Neuronal stem cell (in vitro differentiated cells): ENCODE measurements at regions not wholly inside any gene's neighbourhood (a gene's known extent, or its start where the extent isn't known, plus 50 kb on each side); places are given as distances from the start of the nearest gene placed in this dataset.

Experiments used
- DNase-seq: peaks from one replicate; pipeline ENCODE4 v3.0.0-alpha.2; 2013; ENCODE audit warnings: low spot score
- H2AFZ ChIP-seq: one replicate; pipeline ENCODE4 v1.6.1; 2013; ENCODE audit warnings: mild to moderate bottlenecking, low read length, inconsistent platforms
- H2AK5ac ChIP-seq: 2 replicates; pipeline ENCODE4 v1.6.1; 2013; ENCODE audit warnings: low read depth, mild to moderate bottlenecking, inconsistent platforms, low read length, moderate library complexity, mixed read lengths
- H2BK120ac ChIP-seq: 2 replicates; pipeline ENCODE4 v1.6.1; 2013; ENCODE audit warnings: low read depth, mild to moderate bottlenecking, inconsistent platforms, low read length, moderate library complexity, mixed read lengths
- H2BK12ac ChIP-seq: one replicate; pipeline ENCODE4 v1.6.1; 2013; ENCODE audit warnings: low read length, inconsistent platforms
- H2BK15ac ChIP-seq: 2 replicates; pipeline ENCODE4 v1.6.1; 2013; ENCODE audit warnings: mild to moderate bottlenecking, low read length, inconsistent platforms, mixed read lengths
- H2BK5ac ChIP-seq: one replicate; pipeline ENCODE4 v1.6.1; 2013; ENCODE audit warnings: inconsistent platforms, mild to moderate bottlenecking, low read length, moderate library complexity
- H3K14ac ChIP-seq: one replicate; pipeline ENCODE4 v1.6.1; 2013; ENCODE audit warnings: low read length, inconsistent platforms
- H3K18ac ChIP-seq: 2 replicates; pipeline ENCODE4 v1.6.1; 2013; ENCODE audit warnings: low read length, inconsistent platforms
- H3K23ac ChIP-seq: 2 replicates; pipeline ENCODE4 v1.6.1; 2013; ENCODE audit warnings: low read depth, mild to moderate bottlenecking, mixed read lengths, low read length, inconsistent platforms; ENCODE audit not compliant: poor library complexity
- H3K27ac ChIP-seq: replicated peaks from 3 replicates; pipeline ENCODE4 v1.5.1; 2013; ENCODE audit warnings: low read length, inconsistent platforms
- H3K27me3 ChIP-seq, 3 experiments: 2 replicates each; pipeline ENCODE4 v1.6.1; 2013; ENCODE audit warnings: low read length in 3 of 3, mild to moderate bottlenecking in 2 of 3, inconsistent platforms in 1 of 3, low read depth in 1 of 3, mixed read lengths in 1 of 3, moderate library complexity in 1 of 3; ENCODE audit not compliant: control insufficient read depth in 3 of 3, insufficient read depth in 3 of 3
- H3K36me3 ChIP-seq, 2 donors: replicated peaks in 1 of 2; 2 replicates each; pipeline ENCODE4 v1.6.1; 2013; ENCODE audit warnings: low read length in 2 of 2; ENCODE audit not compliant: control insufficient read depth in 2 of 2, insufficient read depth in 2 of 2
- H3K4ac ChIP-seq: 2 replicates; pipeline ENCODE4 v1.6.1; 2013; ENCODE audit warnings: inconsistent platforms, mild to moderate bottlenecking, low read length, moderate library complexity
- H3K4me1 ChIP-seq, 2 donors: 1 replicate in 1 of 2; 2 replicates in 1 of 2; pipeline ENCODE4 v1.6.1; 2013; ENCODE audit warnings: low read length in 2 of 2, low read depth in 1 of 2; ENCODE audit not compliant: control insufficient read depth in 2 of 2, insufficient read depth in 1 of 2
- H3K4me2 ChIP-seq: one replicate; pipeline ENCODE4 v1.6.1; 2013; ENCODE audit warnings: mild to moderate bottlenecking, low read length, inconsistent platforms; ENCODE audit not compliant: insufficient read depth, poor library complexity, severe bottlenecking
- H3K4me3 ChIP-seq, 2 donors: 2 replicates each; pipeline ENCODE4 v1.5.1; 2013; ENCODE audit warnings: low read length in 2 of 2, mild to moderate bottlenecking in 2 of 2, inconsistent platforms in 1 of 2, moderate library complexity in 1 of 2
- H3K79me1 ChIP-seq: one replicate; pipeline ENCODE4 v1.6.1; 2013; ENCODE audit warnings: low read depth, mild to moderate bottlenecking, inconsistent platforms, low read length, moderate library complexity
- H3K9ac ChIP-seq: one replicate; pipeline ENCODE4 v1.6.1; 2013; ENCODE audit warnings: mild to moderate bottlenecking, low read depth, low read length, inconsistent platforms; ENCODE audit not compliant: poor library complexity
- H3K9me3 ChIP-seq, 2 donors: replicated peaks in 1 of 2; 2 replicates each; pipeline versions ENCODE3 to v1.6.1; 2013; ENCODE audit warnings: low read length in 2 of 2, mild to moderate bottlenecking in 2 of 2, inconsistent platforms in 1 of 2, low read depth in 1 of 2, mixed read lengths in 1 of 2, moderate library complexity in 1 of 2; ENCODE audit not compliant: control insufficient read depth in 2 of 2, insufficient read depth in 1 of 2
- H4K8ac ChIP-seq: one replicate; pipeline ENCODE4 v1.6.1; 2013; ENCODE audit warnings: low read depth, mild to moderate bottlenecking, inconsistent platforms, low read length, moderate library complexity
- H4K91ac ChIP-seq: one replicate; pipeline ENCODE4 v1.6.1; 2013; ENCODE audit warnings: low read length, low read depth, mild to moderate bottlenecking, inconsistent platforms; ENCODE audit not compliant: poor library complexity
- WGBS, 2 donors: extraction: QIAGEN DNeasy Blood & Tissue Kit; methylation state at CpG; one replicate each; pipeline ENCODE4 v1.1.7; 2013; ENCODE audit warnings: missing lambda C conversion rate in 2 of 2, mixed read lengths in 1 of 2; ENCODE audit not compliant: insufficient read length in 2 of 2, insufficient replicate concordance in 1 of 2; ENCODE audit errors: extremely low coverage in 2 of 2; 5-methylcytosine and 5-hydroxymethylcytosine counted together

DNA sequence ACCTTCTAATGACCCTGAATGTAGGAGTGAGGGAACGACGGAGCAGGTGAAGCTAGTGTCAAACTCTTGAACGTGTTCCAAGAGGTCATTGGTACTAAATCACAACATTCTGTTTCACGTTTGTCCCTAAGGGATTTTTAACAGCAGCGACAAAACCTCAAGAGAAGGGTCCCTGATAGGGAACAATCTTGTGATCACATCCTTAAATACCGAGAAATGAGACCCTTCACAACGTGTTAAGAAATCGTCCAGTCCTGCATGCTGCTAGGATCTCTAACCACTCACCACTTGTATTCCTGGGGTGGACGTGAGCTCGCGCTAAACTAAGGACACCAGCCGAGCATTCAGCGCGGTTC, 134.1 kb upstream of the KRAS start:
- WGBS, 2 donors: no CpG with 5 or more reads among the region's 14 CpGs
- H2AK5ac ChIP-seq: no peak overlapping the region
- peak overlapping the region; percentile 34 for H3K27ac ChIP-seq
- H2BK12ac ChIP-seq: no peak overlapping the region
- DNase-seq: no peak
- peaks cover 7% of the 10 kb centered on the region for H3K79me1 ChIP-seq
- H3K18ac ChIP-seq: peak overlapping the region; percentile 0
- no peak overlapping the region for H3K14ac ChIP-seq
- H3K27me3 ChIP-seq: peaks cover 0 to 9% (median 4%) of the 10 kb centered on the region in 3 experiments
- no peak overlapping the region for H2BK5ac ChIP-seq
- H2BK15ac ChIP-seq: no peak overlapping the region
- peak overlapping the region; percentile 96 for H3K9ac ChIP-seq
- peak overlapping the region; percentile 80 to 95 for H3K4me3 ChIP-seq
- H2AFZ ChIP-seq: peak overlapping the region; percentile 94
- no peak overlapping the region for H3K4ac ChIP-seq
- no peak overlapping the region for H2BK120ac ChIP-seq
- no peak overlapping the region for H3K23ac ChIP-seq
- no peaks in the 10 kb centered on the region for H3K9me3 ChIP-seq
- no peak overlapping the region for H4K91ac ChIP-seq
- peaks cover 0 to 5% of the 10 kb centered on the region in 2 donors for H3K4me1 ChIP-seq
- H3K36me3 ChIP-seq: no peaks in the 10 kb centered on the region
- peak overlapping the region; percentile 95 for H3K4me2 ChIP-seq
- no peak overlapping the region for H4K8ac ChIP-seq

DNA sequence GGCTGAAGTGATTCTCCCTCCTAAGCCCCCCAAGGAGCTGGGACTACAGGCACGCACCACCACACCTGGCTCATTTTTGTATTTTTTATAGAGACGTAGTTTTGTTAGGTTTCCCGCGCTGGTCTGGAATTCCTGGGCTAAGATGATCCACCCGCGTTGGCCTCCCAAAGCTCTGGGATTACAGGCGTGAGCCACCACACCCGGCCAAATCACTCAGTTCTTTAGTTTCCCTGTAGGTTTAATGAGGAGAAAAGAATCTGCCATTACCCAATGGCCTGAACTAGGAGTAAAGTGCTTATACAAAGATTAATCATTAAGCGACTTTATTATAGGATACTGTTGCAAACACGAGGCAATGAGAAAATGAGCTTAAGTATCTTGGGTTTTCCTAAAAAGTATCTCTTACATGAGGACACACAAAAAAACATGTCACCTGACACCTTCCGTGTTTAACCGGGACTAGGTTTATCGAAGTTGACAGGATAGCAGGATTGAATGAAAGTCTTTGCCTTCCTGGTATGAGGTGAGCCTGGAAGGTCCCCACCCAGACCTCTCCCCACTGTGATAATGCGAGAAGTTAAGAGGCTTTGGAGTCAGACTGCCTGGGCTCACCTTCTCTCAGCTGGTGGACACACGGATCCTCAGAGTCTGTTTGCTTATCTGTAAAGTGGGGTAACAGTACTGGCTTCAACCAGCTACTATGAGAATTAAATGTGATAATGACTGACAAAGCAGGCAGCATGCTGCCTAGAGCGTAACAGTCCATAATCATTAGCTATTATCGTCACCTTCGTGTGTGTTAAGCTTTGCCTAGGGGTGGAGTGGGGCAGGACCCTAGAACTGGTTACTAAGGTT, 133.5 kb upstream of the KRAS start:
- no peak overlapping the region for H3K27ac ChIP-seq
- H3K4me2 ChIP-seq: no peak overlapping the region
- H3K4me1 ChIP-seq: peaks cover 0 to 5% of the 10 kb centered on the region in 2 donors
- no peak overlapping the region for H4K8ac ChIP-seq
- peaks cover 7% of the 10 kb centered on the region for H3K79me1 ChIP-seq
- no peaks in the 10 kb centered on the region for H3K36me3 ChIP-seq
- H2BK15ac ChIP-seq: no peak overlapping the region
- H2BK12ac ChIP-seq: no peak overlapping the region
- WGBS, 2 donors: no CpG with 5 or more reads among the region's 18 CpGs
- no peak overlapping the region for H2BK5ac ChIP-seq
- H2BK120ac ChIP-seq: no peak overlapping the region
- H3K4me3 ChIP-seq: no peak overlapping the region
- no peak overlapping the region for H3K14ac ChIP-seq
- no peak overlapping the region for H3K18ac ChIP-seq
- no peak overlapping the region for H3K9ac ChIP-seq
- H3K27me3 ChIP-seq: peaks cover 0 to 9% (median 4%) of the 10 kb centered on the region in 3 experiments
- H4K91ac ChIP-seq: no peak overlapping the region
- H3K4ac ChIP-seq: no peak overlapping the region
- no peak overlapping the region for H3K23ac ChIP-seq
- no peaks in the 10 kb centered on the region for H3K9me3 ChIP-seq
- H2AK5ac ChIP-seq: no peak overlapping the region
- no peak overlapping the region for H2AFZ ChIP-seq
- DNase-seq: no peak

DNA sequence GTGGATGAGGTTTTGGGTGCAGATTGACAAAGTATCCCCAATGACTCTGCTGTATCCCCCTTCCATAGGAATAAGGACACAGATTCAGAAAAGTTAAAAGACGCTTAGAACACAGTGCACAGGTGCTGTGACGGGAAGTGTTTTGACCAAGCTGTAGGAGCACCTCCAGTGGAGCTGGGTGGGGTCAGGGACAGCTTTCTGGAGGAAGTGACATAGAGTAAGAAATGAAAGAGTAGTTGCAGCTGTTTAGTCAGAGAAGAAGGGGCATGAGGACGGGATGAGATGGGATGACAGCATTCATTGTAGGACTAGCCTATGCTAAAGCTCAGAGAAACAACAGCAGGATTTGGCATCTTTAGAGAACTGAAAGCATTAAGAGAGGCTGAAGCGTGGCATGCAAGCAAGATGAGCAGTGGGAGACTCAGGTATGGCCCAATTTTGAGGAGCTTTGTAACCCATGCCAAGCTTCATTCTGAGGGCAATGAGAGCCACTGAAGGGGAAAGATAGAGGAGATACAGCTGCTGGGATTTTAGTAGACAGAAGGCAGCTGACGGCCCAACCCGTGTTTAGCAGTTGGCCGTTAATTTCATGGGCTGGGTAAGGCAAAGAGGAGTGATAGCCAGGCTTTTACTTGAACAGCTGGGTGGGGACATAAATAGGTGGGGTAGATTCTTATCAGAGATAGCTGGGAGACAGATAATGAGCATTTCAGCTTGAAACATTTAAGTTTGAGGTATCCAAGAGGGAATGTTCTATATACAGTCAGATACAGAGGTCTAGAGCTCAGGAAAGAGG, 131.8 kb upstream of the KRAS start:
- H2BK5ac ChIP-seq: no peak overlapping the region
- no peak overlapping the region for H3K23ac ChIP-seq
- no peak overlapping the region for H3K27ac ChIP-seq
- no peak overlapping the region for H4K91ac ChIP-seq
- no peak overlapping the region for H3K9ac ChIP-seq
- H3K18ac ChIP-seq: no peak overlapping the region
- no peak overlapping the region for H2AK5ac ChIP-seq
- H3K9me3 ChIP-seq: no peaks in the 10 kb centered on the region
- DNase-seq: no peak
- H3K4me3 ChIP-seq: no peak overlapping the region
- no peak overlapping the region for H3K4me2 ChIP-seq
- no peak overlapping the region for H2BK12ac ChIP-seq
- peaks cover 7% of the 10 kb centered on the region for H3K79me1 ChIP-seq
- H3K4ac ChIP-seq: no peak overlapping the region
- no peak overlapping the region for H4K8ac ChIP-seq
- no CpG with 5 or more reads among the region's 7 CpGs for WGBS, 2 donors
- H3K4me1 ChIP-seq: peaks cover 0 to 5% of the 10 kb centered on the region in 2 donors
- peak overlapping the region; percentile 39 for H3K14ac ChIP-seq
- H3K36me3 ChIP-seq: no peaks in the 10 kb centered on the region
- H2AFZ ChIP-seq: no peak overlapping the region
- H2BK15ac ChIP-seq: no peak overlapping the region
- peaks cover 0 to 9% (median 4%) of the 10 kb centered on the region in 3 experiments for H3K27me3 ChIP-seq
- no peak overlapping the region for H2BK120ac ChIP-seq
